Globus pallidus (tissue), 1 donor: ENCODE measurements at regions not wholly inside any gene's neighbourhood (a gene's known extent, or its start where the extent isn't known, plus 50 kb on each side); places are given as distances from the start of the nearest gene placed in this dataset.
"Not testable (repeated sequence)": the region's sequence is repeated elsewhere in the genome, so short reads cannot be mapped to it uniquely, and the experiment has no call there.

Source experiments
- DNase-seq: peaks from one replicate; pipeline ENCODE4 v3.0.0-alpha.2; 2015; ENCODE audit warnings: low spot score

GRCh38 chr16:86834451-86835035, 256.2 kb downstream of the FOXL1 start:
- DNase-seq, result no peak

- no peak for DNase-seq
These were observed 257.6 kb downstream of the FOXL1 start for GRCh38 chr16:86835982-86836381.

GRCh38 chr16:86836503-86837129, 258.3 kb downstream of the FOXL1 start:
- peak; percentile 3 for DNase-seq

- no peak for DNase-seq
These were observed 265.5 kb downstream of the FOXL1 start for GRCh38 chr16:86843812-86844211.

- DNase-seq, result no peak
These were observed 266.3 kb downstream of the FOXL1 start for GRCh38 chr16:86844695-86845094.

- no peak for DNase-seq
These were observed 267.8 kb downstream of the FOXL1 start for GRCh38 chr16:86846136-86846535.

GRCh38 chr16:86848821-86849220, 270.5 kb downstream of the FOXL1 start:
- no peak for DNase-seq

GRCh38 chr16:86850670-86851069, 272.3 kb downstream of the FOXL1 start:
- no peak for DNase-seq

- no peak for DNase-seq
These were observed 273.8 kb downstream of the FOXL1 start for GRCh38 chr16:86852135-86852534.

- DNase-seq, result no peak
These were observed 275.8 kb downstream of the FOXL1 start for GRCh38 chr16:86854058-86854621.

GRCh38 chr16:86854626-86855294, 276.4 kb downstream of the FOXL1 start:
- DNase-seq, result no peak

GRCh38 chr16:86856946-86857586, 278.7 kb downstream of the FOXL1 start:
- no peak for DNase-seq

GRCh38 chr16:86857807-86858206, 279.5 kb downstream of the FOXL1 start:
- no peak for DNase-seq

- DNase-seq, result no peak
These were observed 280.2 kb downstream of the FOXL1 start for GRCh38 chr16:86858501-86858900.

GRCh38 chr16:86861270-86861858, 283.0 kb downstream of the FOXL1 start:
- not testable (repeated sequence) for DNase-seq

GRCh38 chr16:86862595-86863280, 284.4 kb downstream of the FOXL1 start:
- DNase-seq, result no peak

GRCh38 chr16:86863609-86864008, 285.3 kb downstream of the FOXL1 start:
- DNase-seq, result no peak

- DNase-seq, result no peak
These were observed 286.2 kb downstream of the FOXL1 start for GRCh38 chr16:86864586-86864985.

GRCh38 chr16:86865851-86866662, 287.7 kb downstream of the FOXL1 start:
- no peak for DNase-seq

- no peak for DNase-seq
These were observed 288.8 kb downstream of the FOXL1 start for GRCh38 chr16:86866986-86867722.
